ENCODE measurements at regions not wholly inside any gene's neighbourhood (a gene's known extent, or its start where the extent isn't known, plus 50 kb on each side); places are given as distances from the start of the nearest gene placed in this dataset.

- Mint-ChIP-seq H3K9me3 (ENCODE audit: low read depth, unreplicated experiment) (peaks cover 6% of the 10 kb centered on the region), H3K4me1 (ENCODE audit: low read depth, unreplicated experiment) (peaks cover 22% of the 10 kb centered on the region), H3K36me3 (ENCODE audit: insufficient read depth, unreplicated experiment) (peaks cover 9% of the 10 kb centered on the region), H3K27me3 (ENCODE audit: unreplicated experiment) (peaks cover 93% of the 10 kb centered on the region), H3K4me3 (ENCODE audit: low read depth, unreplicated experiment) (no peak overlapping the region), H3K27ac (ENCODE audit: unreplicated experiment) (no peak overlapping the region)
- DNase-seq = no peak
- CTCF ChIA-PET = no interaction called here
- TF ChIP-seq CTCF (IDR thresholded peaks at IDR 0.05; ENCODE audit: unreplicated experiment) = no peak
- intact Hi-C loops (cut with micrococcal nuclease; ENCODE audit: unreplicated experiment) = loop anchor here (10.0 kb wide), 2 partner anchors 162 to 742 kb away; no protein-coding TSS in a partner anchor
- BruUV-seq (replicated peaks) = no TSS peak
These were observed 91.4 kb upstream of the SALL1 start for GRCh38 chr16:51242296-51242994.

GRCh38 chr16:51239196-51239595 is 88.1 kb upstream of the SALL1 start:
- BruUV-seq (replicated peaks) = no TSS peak
- Mint-ChIP-seq H3K27ac (ENCODE audit: unreplicated experiment) (no peak overlapping the region), H3K4me3 (ENCODE audit: low read depth, unreplicated experiment) (no peak overlapping the region), H3K27me3 (ENCODE audit: unreplicated experiment) (peaks cover 97% of the 10 kb centered on the region), H3K4me1 (ENCODE audit: low read depth, unreplicated experiment) (peaks cover 6% of the 10 kb centered on the region), H3K36me3 (ENCODE audit: insufficient read depth, unreplicated experiment) (no peaks in the 10 kb centered on the region), H3K9me3 (ENCODE audit: low read depth, unreplicated experiment) (peaks cover 6% of the 10 kb centered on the region)
- TF ChIP-seq CTCF (IDR thresholded peaks at IDR 0.05; ENCODE audit: unreplicated experiment) = no peak
- CTCF ChIA-PET = no interaction called here
- intact Hi-C loops (cut with micrococcal nuclease; ENCODE audit: unreplicated experiment) = no loop called here
- DNase-seq = no peak

- no peak for TF ChIP-seq CTCF (IDR thresholded peaks at IDR 0.05; ENCODE audit: unreplicated experiment)
- Mint-ChIP-seq H3K27ac (ENCODE audit: unreplicated experiment) (no peak overlapping the region), H3K4me3 (ENCODE audit: low read depth, unreplicated experiment) (no peak overlapping the region), H3K9me3 (ENCODE audit: low read depth, unreplicated experiment) (peaks cover 6% of the 10 kb centered on the region), H3K27me3 (ENCODE audit: unreplicated experiment) (peaks cover 97% of the 10 kb centered on the region), H3K36me3 (ENCODE audit: insufficient read depth, unreplicated experiment) (no peaks in the 10 kb centered on the region), H3K4me1 (ENCODE audit: low read depth, unreplicated experiment) (no peaks in the 10 kb centered on the region)
- intact Hi-C loops (cut with micrococcal nuclease; ENCODE audit: unreplicated experiment) = no loop called here
- no TSS peak for BruUV-seq (replicated peaks)
- DNase-seq = no peak
- CTCF ChIA-PET = interaction anchor here (1.0 to 1.2 kb wide), 2 partner anchors 21 to 102 kb away, joined by 3 to 4 read pairs; no protein-coding TSS in a partner anchor
These were observed 86.8 kb upstream of the SALL1 start for GRCh38 chr16:51237861-51238378.

GRCh38 chr16:51237207-51237606 is 86.1 kb upstream of the SALL1 start:
- no peak overlapping the region for H3K27ac Mint-ChIP-seq (ENCODE audit: unreplicated experiment)

More at GRCh38 chr16:51237207-51237606, 86.1 kb upstream of the SALL1 start:
- Mint-ChIP-seq H3K4me1 (ENCODE audit: low read depth, unreplicated experiment) (no peaks in the 10 kb centered on the region), H3K27me3 (ENCODE audit: unreplicated experiment) (peaks cover 96% of the 10 kb centered on the region), H3K4me3 (ENCODE audit: low read depth, unreplicated experiment) (no peak overlapping the region), H3K36me3 (ENCODE audit: insufficient read depth, unreplicated experiment) (no peaks in the 10 kb centered on the region), H3K9me3 (ENCODE audit: low read depth, unreplicated experiment) (peaks cover 6% of the 10 kb centered on the region)
- TF ChIP-seq CTCF (IDR thresholded peaks at IDR 0.05; ENCODE audit: unreplicated experiment) = no peak
- CTCF ChIA-PET = interaction anchor here (1.0 to 1.2 kb wide), 2 partner anchors 21 to 103 kb away, joined by 3 to 4 read pairs; no protein-coding TSS in a partner anchor
- no TSS peak for BruUV-seq (replicated peaks)
- no peak for DNase-seq
- intact Hi-C loops (cut with micrococcal nuclease; ENCODE audit: unreplicated experiment) = no loop called here

Measured in Calu3 (cell line).